ENCODE measurements at regions not wholly inside any gene's neighbourhood (a gene's known extent, or its start where the extent isn't known, plus 50 kb on each side); places are given as distances from the start of the nearest gene placed in this dataset.
A peak's percentile ranks its signal among the peaks of the same experiment; 100 is the strongest.

DNA sequence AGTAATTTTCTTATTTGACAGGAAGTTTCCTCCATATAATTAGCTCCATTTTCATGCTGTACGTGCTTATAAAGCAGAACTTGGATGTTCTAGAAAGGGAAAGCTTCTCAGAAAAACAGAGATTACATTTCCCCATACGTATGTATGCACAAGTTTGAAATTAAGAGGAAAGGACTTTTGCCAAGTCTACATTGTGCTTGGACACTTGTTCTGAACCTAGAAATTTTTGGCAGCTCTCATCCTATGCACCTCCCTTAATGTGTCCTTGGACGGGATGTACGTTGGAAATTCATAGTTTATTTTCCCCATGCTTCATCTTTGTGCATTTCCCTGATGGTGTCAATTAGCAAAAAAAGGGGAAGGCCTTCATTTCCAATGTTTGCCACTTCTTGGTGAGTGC is 322.7 kb downstream of the BLID start:
- no peaks in the 10 kb centered on the region for H3K36me3 ChIP-seq
- no peaks in the 10 kb centered on the region for H3K9me3 ChIP-seq
- TF ChIP-seq POLR2A (IDR thresholded peaks at IDR 0.05) = no peak
- no peak for TF ChIP-seq CTCF (IDR thresholded peaks at IDR 0.05)
- peak overlapping the region in 1 of 4 donors; percentile 13 for H3K27ac ChIP-seq
- H3K4me3 ChIP-seq = no peak overlapping the region
- in situ Hi-C loops (cut with MboI; ENCODE audit: low pct_ligation_motif_present in 1 of 4, low pct_unique_long_range_greater_than_20kb in 1 of 4, low sequenced_read_pairs in 3 of 4) (no loop called here), intact Hi-C loops (cut with DNase I; ENCODE audit: low total_unique reads) (no loop called here)
- no peaks in the 10 kb centered on the region for H3K4me1 ChIP-seq
- no peak for DNase-seq
- 33 to 38% methylated on average over 4 of the region's 4 CpGs for WGBS, 2 donors (ENCODE audit: low coverage in 1 of 2)
- H3K27me3 ChIP-seq = no peaks in the 10 kb centered on the region

- TF ChIP-seq EP300 (IDR thresholded peaks at IDR 0.05; ENCODE audit: low read depth) (no peak), CTCF (IDR thresholded peaks at IDR 0.05) (no peak), POLR2A (IDR thresholded peaks at IDR 0.05) (no peak), POLR2AphosphoS5 (IDR thresholded peaks at IDR 0.05) (no peak)
- no peaks in the 10 kb centered on the region for H3K36me3 ChIP-seq
- DNase-seq = no peak
- H3K27ac ChIP-seq = no peak overlapping the region
- H3K27me3 ChIP-seq = no peaks in the 10 kb centered on the region
- in situ Hi-C loops (cut with MboI; ENCODE audit: low pct_ligation_motif_present in 1 of 4, low pct_unique_long_range_greater_than_20kb in 1 of 4, low sequenced_read_pairs in 3 of 4) = no loop called here
- WGBS, 2 donors (ENCODE audit: low coverage in 1 of 2) = 89% methylated on average over 3 of the region's 3 CpGs; no CpG with 5 or more reads in 1 of the 2 donors
- no peaks in the 10 kb centered on the region for H3K4me1 ChIP-seq
- intact Hi-C loops (cut with DNase I; ENCODE audit: low total_unique reads) = no loop called here
- H3K9me3 ChIP-seq = no peaks in the 10 kb centered on the region
- no peak overlapping the region for H3K4me3 ChIP-seq
These were observed 323.8 kb downstream of the BLID start for GRCh38 chr11:121792185-121792584.

DNA sequence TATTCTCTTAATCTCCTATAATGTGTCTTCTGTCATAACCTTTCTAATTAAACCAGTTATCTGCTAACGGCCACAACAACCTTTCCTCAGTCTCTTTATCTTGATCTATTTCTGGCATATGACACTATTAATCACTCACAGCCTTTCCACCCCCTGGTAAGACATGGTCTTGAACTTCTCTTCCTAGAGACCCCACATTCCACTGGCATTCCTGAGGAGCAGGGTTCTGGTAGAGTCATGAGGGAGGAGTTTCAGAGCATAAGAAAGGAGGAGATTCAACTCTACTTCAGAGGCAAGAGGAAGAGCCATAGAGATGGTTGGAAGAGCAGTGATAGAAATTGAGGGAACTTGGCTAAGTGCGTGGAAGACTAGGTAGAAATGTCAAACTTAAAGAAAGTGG is 325.6 kb downstream of the BLID start:
- in situ Hi-C loops (cut with MboI; ENCODE audit: low pct_ligation_motif_present in 1 of 4, low pct_unique_long_range_greater_than_20kb in 1 of 4, low sequenced_read_pairs in 3 of 4) = no loop called here
- Histone ChIP-seq H3K27ac (no peak overlapping the region), H3K27me3 (no peaks in the 10 kb centered on the region), H3K4me3 (no peak overlapping the region), H3K9me3 (peaks cover 0 to 4% of the 10 kb centered on the region in 2 donors), H3K4me1 (no peaks in the 10 kb centered on the region), H3K36me3 (no peaks in the 10 kb centered on the region)
- TF ChIP-seq POLR2AphosphoS5 (IDR thresholded peaks at IDR 0.05) = no peak
- no peak for TF ChIP-seq CTCF (IDR thresholded peaks at IDR 0.05)
- TF ChIP-seq POLR2A (IDR thresholded peaks at IDR 0.05) = no peak
- no peak for TF ChIP-seq EP300 (IDR thresholded peaks at IDR 0.05; ENCODE audit: low read depth)
- no peak for DNase-seq
- intact Hi-C loops (cut with DNase I; ENCODE audit: low total_unique reads) = no loop called here
- 46 to 70% methylated on average over 1 to 2 of the region's 2 CpGs for WGBS, 2 donors (ENCODE audit: low coverage in 1 of 2)

DNA sequence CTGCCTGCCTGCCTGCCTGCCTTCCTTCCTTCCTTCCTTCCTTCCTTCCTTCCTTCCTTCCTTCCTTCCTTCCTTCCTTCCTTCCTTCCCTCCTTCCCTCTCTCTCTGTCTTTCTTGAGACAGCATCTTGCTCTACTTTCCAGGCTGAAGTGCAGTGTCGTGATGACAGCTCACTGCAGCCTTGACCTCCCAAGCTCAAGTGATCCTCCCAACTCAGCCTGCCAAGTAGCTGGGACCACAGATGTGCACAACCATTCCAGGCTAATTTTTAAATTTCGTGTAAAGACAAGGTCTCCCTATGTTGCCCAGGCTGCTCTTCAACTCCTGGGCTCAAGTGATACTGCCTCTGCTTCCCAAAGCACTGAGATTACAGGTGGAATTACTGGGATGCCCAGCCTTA is 328.2 kb upstream of the SORL1-AS1 start:
- H3K27ac ChIP-seq = no peak overlapping the region
- peaks cover 0 to 4% of the 10 kb centered on the region in 2 donors for H3K9me3 ChIP-seq
- 76% methylated on average over 2 of the region's 2 CpGs; no CpG with 5 or more reads in 1 of the 2 donors for WGBS, 2 donors (ENCODE audit: low coverage in 1 of 2)
- H3K4me3 ChIP-seq = no peak overlapping the region
- no peak for TF ChIP-seq CTCF (IDR thresholded peaks at IDR 0.05)
- no peak for TF ChIP-seq POLR2A (IDR thresholded peaks at IDR 0.05)
- TF ChIP-seq EP300 (IDR thresholded peaks at IDR 0.05; ENCODE audit: low read depth) = no peak
- TF ChIP-seq POLR2AphosphoS5 (IDR thresholded peaks at IDR 0.05) = no peak
- in situ Hi-C loops (cut with MboI; ENCODE audit: low pct_ligation_motif_present in 1 of 4, low pct_unique_long_range_greater_than_20kb in 1 of 4, low sequenced_read_pairs in 3 of 4) (no loop called here), intact Hi-C loops (cut with DNase I; ENCODE audit: low total_unique reads) (no loop called here)
- no peak for DNase-seq
- no peaks in the 10 kb centered on the region for H3K36me3 ChIP-seq
- H3K27me3 ChIP-seq = no peaks in the 10 kb centered on the region
- H3K4me1 ChIP-seq = no peaks in the 10 kb centered on the region

Data from transverse colon (tissue), 4 donors.